CD8-positive, alpha-beta memory T cell (primary cell): ENCODE measurements at regions not wholly inside any gene's neighbourhood (a gene's known extent, or its start where the extent isn't known, plus 50 kb on each side); places are given as distances from the start of the nearest gene placed in this dataset.
A peak's percentile ranks its signal among the peaks of the same experiment; 100 is the strongest.

Source experiments
- CTCF ChIA-PET: fragments of 350-600 bp; sonication (Branson Sonifier 250); formaldehyde crosslinking; loops from one replicate; lab custom pipeline; 2021; ENCODE audit warnings: antibody characterized with exemption; lab: Charles Lee
- POLR2A ChIA-PET: fragments of 350-600 bp; sonication (Branson Sonifier 250); formaldehyde crosslinking; loops from one replicate; lab custom pipeline; 2021; ENCODE audit warnings: antibody characterized with exemption; lab: Charles Lee
- DNase-seq, 5 donors: peaks; one replicate each; pipeline versions ENCODE4 v3.0.0 to v3.0.0-alpha.2; 2020 to 2022; ENCODE audit warnings: mixed read lengths in 1 of 5
- H3K27ac ChIP-seq: one replicate; pipeline ENCODE4 v1.7.0; 2013; ENCODE audit warnings: low read depth, mild to moderate bottlenecking, low read length, moderate library complexity
- H3K27me3 ChIP-seq: 2 replicates; pipeline ENCODE4 v1.7.0; 2013; ENCODE audit warnings: low read length, mild to moderate bottlenecking; ENCODE audit not compliant: insufficient read depth, poor library complexity, severe bottlenecking
- H3K36me3 ChIP-seq: 2 replicates; pipeline ENCODE4 v1.7.0; 2013; ENCODE audit warnings: mild to moderate bottlenecking, low read length, moderate library complexity; ENCODE audit not compliant: insufficient read depth
- H3K4me1 ChIP-seq: 2 replicates; pipeline ENCODE4 v1.7.0; 2013; ENCODE audit warnings: mild to moderate bottlenecking, low read length, moderate library complexity; ENCODE audit not compliant: insufficient read depth
- H3K4me3 ChIP-seq: 2 replicates; pipeline ENCODE4 v1.7.0; 2013; ENCODE audit warnings: mild to moderate bottlenecking, low read length
- H3K9me3 ChIP-seq: 2 replicates; pipeline ENCODE4 v1.7.0; 2013; ENCODE audit warnings: mild to moderate bottlenecking, low read length
- H3K27ac Mint-ChIP-seq, 8 donors: one replicate each; pipeline ENCODE4 v1.8.0; 2020 to 2021; ENCODE audit warnings: mixed read lengths in 8 of 8, mild to moderate bottlenecking in 6 of 8, inconsistent platforms in 3 of 8, moderate library complexity in 3 of 8
- H3K27me3 Mint-ChIP-seq, 2 donors: one replicate each; pipeline ENCODE4 v1.8.0; 2020 to 2021; ENCODE audit warnings: mixed read lengths in 2 of 2, mild to moderate bottlenecking in 1 of 2, moderate library complexity in 1 of 2
- H3K36me3 Mint-ChIP-seq, 3 donors: one replicate each; pipeline ENCODE4 v1.8.0; 2020 to 2021; ENCODE audit warnings: mixed read lengths in 3 of 3, inconsistent platforms in 1 of 3, mild to moderate bottlenecking in 1 of 3
- H3K4me1 Mint-ChIP-seq, 3 donors: one replicate each; pipeline ENCODE4 v1.8.0; 2020 to 2021; ENCODE audit warnings: mixed read lengths in 3 of 3, inconsistent platforms in 1 of 3, mild to moderate bottlenecking in 1 of 3
- H3K4me3 Mint-ChIP-seq, 7 donors: one replicate each; pipeline ENCODE4 v1.8.0; 2020 to 2021; ENCODE audit warnings: mixed read lengths in 7 of 7, mild to moderate bottlenecking in 6 of 7, moderate library complexity in 4 of 7, inconsistent platforms in 2 of 7
- H3K9me3 Mint-ChIP-seq, 5 donors: one replicate each; pipeline ENCODE4 v1.8.0; 2020 to 2022; ENCODE audit warnings: mixed read lengths in 5 of 5, mild to moderate bottlenecking in 3 of 5, moderate library complexity in 2 of 5, inconsistent platforms in 1 of 5

- Histone ChIP-seq H3K4me3 (no peak overlapping the region), H3K27me3 (no peaks in the 10 kb centered on the region), H3K9me3 (no peaks in the 10 kb centered on the region), H3K27ac (no peak overlapping the region), H3K4me1 (no peaks in the 10 kb centered on the region), H3K36me3 (no peaks in the 10 kb centered on the region)
- no peaks in the 10 kb centered on the region for H3K4me1 Mint-ChIP-seq
- H3K36me3 Mint-ChIP-seq = no peaks in the 10 kb centered on the region
- no peak for DNase-seq
- ChIA-PET CTCF (no interaction called here), POLR2A (no interaction called here)
- H3K9me3 Mint-ChIP-seq = peaks cover 0 to 4% (median 0%) of the 10 kb centered on the region in 5 donors
- H3K4me3 Mint-ChIP-seq = no peak overlapping the region
- no peaks in the 10 kb centered on the region for H3K27me3 Mint-ChIP-seq
- H3K27ac Mint-ChIP-seq = no peak overlapping the region
Observed at GRCh38 chr13:83825676-83826075, 56.6 kb downstream of the SLITRK1 start.

- Mint-ChIP-seq H3K9me3 (no peaks in the 10 kb centered on the region), H3K36me3 (no peaks in the 10 kb centered on the region), H3K27ac (no peak overlapping the region), H3K27me3 (no peaks in the 10 kb centered on the region), H3K4me3 (no peak overlapping the region), H3K4me1 (no peaks in the 10 kb centered on the region)
- H3K27ac ChIP-seq = no peak overlapping the region
- H3K27me3 ChIP-seq = no peaks in the 10 kb centered on the region
- H3K4me3 ChIP-seq = no peak overlapping the region
- ChIA-PET POLR2A (no interaction called here), CTCF (no interaction called here)
- no peaks in the 10 kb centered on the region for H3K9me3 ChIP-seq
- no peaks in the 10 kb centered on the region for H3K36me3 ChIP-seq
- DNase-seq = peak in 1 of 5 donors; percentile 37
- no peaks in the 10 kb centered on the region for H3K4me1 ChIP-seq
Observed at GRCh38 chr13:83824560-83824959, 57.7 kb downstream of the SLITRK1 start.

- POLR2A ChIA-PET = no interaction called here
- Mint-ChIP-seq H3K27ac (no peak overlapping the region), H3K27me3 (no peaks in the 10 kb centered on the region), H3K9me3 (peaks cover 0 to 2% (median 0%) of the 10 kb centered on the region in 5 donors), H3K4me3 (no peak overlapping the region), H3K4me1 (no peaks in the 10 kb centered on the region), H3K36me3 (no peaks in the 10 kb centered on the region)
- no peaks in the 10 kb centered on the region for H3K9me3 ChIP-seq
- no peaks in the 10 kb centered on the region for H3K36me3 ChIP-seq
- no peak overlapping the region for H3K27ac ChIP-seq
- H3K27me3 ChIP-seq = no peaks in the 10 kb centered on the region
- no peak for DNase-seq
- no peak overlapping the region for H3K4me3 ChIP-seq
- CTCF ChIA-PET = no interaction called here
- no peaks in the 10 kb centered on the region for H3K4me1 ChIP-seq
Observed at GRCh38 chr13:83824120-83824519, 58.2 kb downstream of the SLITRK1 start.

GRCh38 chr13:83819611-83820010 lies 62.7 kb downstream of the SLITRK1 start:
- no peak for DNase-seq
- Mint-ChIP-seq H3K27ac (no peak overlapping the region), H3K27me3 (no peaks in the 10 kb centered on the region), H3K4me3 (no peak overlapping the region), H3K4me1 (no peaks in the 10 kb centered on the region), H3K9me3 (peaks cover 0 to 6% (median 0%) of the 10 kb centered on the region in 5 donors), H3K36me3 (no peaks in the 10 kb centered on the region)
- Histone ChIP-seq H3K27ac (no peak overlapping the region), H3K4me3 (no peak overlapping the region), H3K9me3 (no peaks in the 10 kb centered on the region), H3K36me3 (no peaks in the 10 kb centered on the region), H3K4me1 (no peaks in the 10 kb centered on the region), H3K27me3 (no peaks in the 10 kb centered on the region)
- ChIA-PET CTCF (no interaction called here), POLR2A (no interaction called here)

GRCh38 chr13:83819156-83819555 lies 63.1 kb downstream of the SLITRK1 start:
- H3K27ac ChIP-seq = no peak overlapping the region
- H3K4me3 ChIP-seq = no peak overlapping the region
- H3K9me3 Mint-ChIP-seq = peaks cover 0 to 6% (median 0%) of the 10 kb centered on the region in 5 donors
- DNase-seq = no peak
- H3K36me3 ChIP-seq = no peaks in the 10 kb centered on the region
- H3K27me3 Mint-ChIP-seq = no peaks in the 10 kb centered on the region
- no peak overlapping the region for H3K4me3 Mint-ChIP-seq
- no peaks in the 10 kb centered on the region for H3K27me3 ChIP-seq
- no peak overlapping the region for H3K27ac Mint-ChIP-seq
- H3K36me3 Mint-ChIP-seq = no peaks in the 10 kb centered on the region
- no peaks in the 10 kb centered on the region for H3K9me3 ChIP-seq
- H3K4me1 ChIP-seq = no peaks in the 10 kb centered on the region
- no peaks in the 10 kb centered on the region for H3K4me1 Mint-ChIP-seq
- ChIA-PET POLR2A (no interaction called here), CTCF (no interaction called here)

- Mint-ChIP-seq H3K4me1 (no peaks in the 10 kb centered on the region), H3K27me3 (no peaks in the 10 kb centered on the region), H3K4me3 (no peak overlapping the region), H3K27ac (no peak overlapping the region), H3K36me3 (no peaks in the 10 kb centered on the region), H3K9me3 (peaks cover 0 to 15% (median 0%) of the 10 kb centered on the region in 5 donors)
- no peaks in the 10 kb centered on the region for H3K9me3 ChIP-seq
- H3K27ac ChIP-seq = no peak overlapping the region
- no peak for DNase-seq
- no peak overlapping the region for H3K4me3 ChIP-seq
- H3K4me1 ChIP-seq = no peaks in the 10 kb centered on the region
- ChIA-PET POLR2A (no interaction called here), CTCF (no interaction called here)
- no peaks in the 10 kb centered on the region for H3K36me3 ChIP-seq
- H3K27me3 ChIP-seq = no peaks in the 10 kb centered on the region
Observed at GRCh38 chr13:83816081-83816480, 66.2 kb downstream of the SLITRK1 start.

- Mint-ChIP-seq H3K36me3 (no peaks in the 10 kb centered on the region), H3K4me3 (no peak overlapping the region), H3K9me3 (peaks cover 0 to 17% (median 0%) of the 10 kb centered on the region in 5 donors), H3K4me1 (no peaks in the 10 kb centered on the region), H3K27me3 (no peaks in the 10 kb centered on the region), H3K27ac (no peak overlapping the region)
- Histone ChIP-seq H3K4me3 (no peak overlapping the region), H3K4me1 (no peaks in the 10 kb centered on the region), H3K27me3 (no peaks in the 10 kb centered on the region), H3K27ac (no peak overlapping the region), H3K36me3 (no peaks in the 10 kb centered on the region), H3K9me3 (no peaks in the 10 kb centered on the region)
- POLR2A ChIA-PET = no interaction called here
- CTCF ChIA-PET = no interaction called here
- no peak for DNase-seq
Observed at GRCh38 chr13:83815598-83815997, 66.7 kb downstream of the SLITRK1 start.

- H3K27ac ChIP-seq = no peak overlapping the region
- DNase-seq = no peak
- H3K4me1 ChIP-seq = no peaks in the 10 kb centered on the region
- Mint-ChIP-seq H3K36me3 (no peaks in the 10 kb centered on the region), H3K4me3 (no peak overlapping the region), H3K27ac (no peak overlapping the region), H3K27me3 (no peaks in the 10 kb centered on the region), H3K9me3 (peaks cover 0 to 11% (median 0%) of the 10 kb centered on the region in 5 donors), H3K4me1 (no peaks in the 10 kb centered on the region)
- ChIA-PET CTCF (no interaction called here), POLR2A (no interaction called here)
- H3K36me3 ChIP-seq = no peaks in the 10 kb centered on the region
- H3K27me3 ChIP-seq = no peaks in the 10 kb centered on the region
- H3K9me3 ChIP-seq = no peaks in the 10 kb centered on the region
- no peak overlapping the region for H3K4me3 ChIP-seq
Observed at GRCh38 chr13:83810136-83810535, 72.1 kb downstream of the SLITRK1 start.
